WI38 (cell line): ENCODE measurements at regions not wholly inside any gene's neighbourhood (a gene's known extent, or its start where the extent isn't known, plus 50 kb on each side); places are given as distances from the start of the nearest gene placed in this dataset.
"Not testable (repeated sequence)": the region's sequence is repeated elsewhere in the genome, so short reads cannot be mapped to it uniquely, and the experiment has no call there.

Experiments used
- H3K4me3 ChIP-seq: 2 replicates; pipeline ENCODE4 v1.5.1; 2011; ENCODE audit warnings: low read depth, mild to moderate bottlenecking, control low read depth, low read length
- CTCF ChIP-seq: IDR thresholded peaks from 2 replicates; pipeline ENCODE4 v1.5.1; 2012; ENCODE audit warnings: low read depth, mild to moderate bottlenecking, control low read depth, low read length

GRCh38 chr19:30112171-30112570 lies 170.1 kb downstream of the URI1 start:
- no peak for TF ChIP-seq CTCF
- no peak overlapping the region for H3K4me3 ChIP-seq

GRCh38 chr19:30112666-30113065 lies 170.6 kb downstream of the URI1 start:
- TF ChIP-seq CTCF, result no peak
- H3K4me3 ChIP-seq, result no peak overlapping the region

GRCh38 chr19:30113186-30113585 lies 171.1 kb downstream of the URI1 start:
- no peak for TF ChIP-seq CTCF
- H3K4me3 ChIP-seq, result no peak overlapping the region

GRCh38 chr19:30114095-30114494 lies 172.1 kb downstream of the URI1 start:
- not testable (repeated sequence) for H3K4me3 ChIP-seq

GRCh38 chr19:30115947-30116346 lies 173.9 kb downstream of the URI1 start:
- no peak for TF ChIP-seq CTCF
- H3K4me3 ChIP-seq, result no peak overlapping the region

- TF ChIP-seq CTCF, result no peak
- no peak overlapping the region for H3K4me3 ChIP-seq
Measured at GRCh38 chr19:30116530-30116929, 174.5 kb downstream of the URI1 start.

GRCh38 chr19:30116984-30117555 lies 175.0 kb downstream of the URI1 start:
- H3K4me3 ChIP-seq, result no peak overlapping the region
- no peak for TF ChIP-seq CTCF

GRCh38 chr19:30117636-30118145 lies 175.7 kb downstream of the URI1 start:
- no peak overlapping the region for H3K4me3 ChIP-seq
- TF ChIP-seq CTCF, result no peak
